GM19043 (cell line): ENCODE measurements at regions not wholly inside any gene's neighbourhood (a gene's known extent, or its start where the extent isn't known, plus 50 kb on each side); places are given as distances from the start of the nearest gene placed in this dataset.

ENCODE experiments used
- ATAC-seq: cut with Tn5 transposase; IDR thresholded peaks from one replicate; pipeline ENCODE4 v1.9.1; 2021; ENCODE audit warnings: low read depth; ENCODE audit not compliant: unreplicated experiment

GRCh38 chr4:108567831-108568230 is 52.5 kb upstream of the RPL34 start:
- ATAC-seq: no peak

- no peak for ATAC-seq
Measured at GRCh38 chr4:108561116-108561515, 59.3 kb upstream of the RPL34 start.

GRCh38 chr4:108560616-108561015 is 59.8 kb upstream of the RPL34 start:
- ATAC-seq: no peak

- no peak for ATAC-seq
Measured at GRCh38 chr4:108559911-108560310, 60.5 kb upstream of the RPL34 start.

GRCh38 chr4:108559068-108559793 is 61.1 kb upstream of the RPL34 start:
- no peak for ATAC-seq

- ATAC-seq: no peak
Measured at GRCh38 chr4:108556588-108557200, 63.7 kb upstream of the RPL34 start.

GRCh38 chr4:108556166-108556565 is 64.2 kb upstream of the RPL34 start:
- ATAC-seq: no peak

- ATAC-seq: no peak
Measured at GRCh38 chr4:108555701-108556100, 64.7 kb upstream of the RPL34 start.

- ATAC-seq: no peak
Measured at GRCh38 chr4:108547682-108548081, 72.7 kb upstream of the RPL34 start.

GRCh38 chr4:108546728-108547127 is 73.6 kb upstream of the RPL34 start:
- ATAC-seq: no peak

GRCh38 chr4:108544481-108544880 is 75.9 kb upstream of the RPL34 start:
- no peak for ATAC-seq

- no peak for ATAC-seq
Measured at GRCh38 chr4:108543359-108543968, 76.9 kb upstream of the RPL34 start.

GRCh38 chr4:108540536-108540935 is 79.8 kb upstream of the RPL34 start:
- no peak for ATAC-seq

- ATAC-seq: no peak
Measured at GRCh38 chr4:108536577-108536976, 83.8 kb upstream of the RPL34 start.

- ATAC-seq: no peak
Measured at GRCh38 chr4:108535757-108536156, 84.6 kb upstream of the RPL34 start.

GRCh38 chr4:108533876-108534275 is 86.5 kb upstream of the RPL34 start:
- no peak for ATAC-seq

GRCh38 chr4:108533245-108533844 is 87.0 kb upstream of the RPL34 start:
- ATAC-seq: no peak

- no peak for ATAC-seq
Measured at GRCh38 chr4:108532738-108533137, 87.6 kb upstream of the RPL34 start.

GRCh38 chr4:108532187-108532586 is 88.2 kb upstream of the RPL34 start:
- ATAC-seq: no peak

- ATAC-seq: no peak
Measured at GRCh38 chr4:108531461-108531860, 88.9 kb upstream of the RPL34 start.
